Liver (tissue), 8 donors: ENCODE measurements at regions not wholly inside any gene's neighbourhood (a gene's known extent, or its start where the extent isn't known, plus 50 kb on each side); places are given as distances from the start of the nearest gene placed in this dataset.

Experiments
- DNase-seq: peaks from one replicate; pipeline ENCODE4 v3.0.0-alpha.2; 2017; ENCODE audit warnings: low spot score
- H3K27ac ChIP-seq, 2 donors: one replicate each; pipeline ENCODE4 v1.7.0; 2013; ENCODE audit warnings: inconsistent platforms in 2 of 2, low read length in 2 of 2, control low read depth in 1 of 2, low read depth in 1 of 2, mild to moderate bottlenecking in 1 of 2
- H3K27me3 ChIP-seq, 4 donors: one replicate each; pipeline versions ENCODE4 v1.6.1 to v1.7.0; 2013; ENCODE audit warnings: low read length in 3 of 4, inconsistent platforms in 1 of 4, mild to moderate bottlenecking in 1 of 4, moderate library complexity in 1 of 4; ENCODE audit not compliant: control insufficient read depth in 4 of 4, insufficient read depth in 4 of 4
- H3K36me3 ChIP-seq, 4 donors: one replicate each; pipeline versions ENCODE4 v1.6.1 to v1.7.0; 2013; ENCODE audit warnings: low read length in 3 of 4, mild to moderate bottlenecking in 3 of 4, low read depth in 1 of 4, moderate library complexity in 1 of 4; ENCODE audit not compliant: control insufficient read depth in 4 of 4, insufficient read depth in 3 of 4
- H3K4me1 ChIP-seq, 4 donors: one replicate each; pipeline versions ENCODE4 v1.6.1 to v1.7.0; 2013; ENCODE audit warnings: low read length in 3 of 4, mild to moderate bottlenecking in 3 of 4, moderate library complexity in 1 of 4; ENCODE audit not compliant: control insufficient read depth in 4 of 4, insufficient read depth in 4 of 4
- H3K4me3 ChIP-seq, 3 donors: one replicate each; pipeline versions ENCODE4 v1.6.1 to v1.7.0; 2013; ENCODE audit warnings: low read length in 3 of 3, control low read depth in 1 of 3, low read depth in 1 of 3, mild to moderate bottlenecking in 1 of 3
- H3K9ac ChIP-seq, 2 donors: one replicate each; pipeline ENCODE4 v1.7.0; 2013; ENCODE audit warnings: low read length in 2 of 2, mild to moderate bottlenecking in 2 of 2, moderate library complexity in 2 of 2, control low read depth in 1 of 2, low read depth in 1 of 2
- H3K9me3 ChIP-seq, 4 donors: one replicate each; pipeline versions ENCODE4 v1.6.1 to v1.7.0; 2013; ENCODE audit warnings: low read length in 3 of 4; ENCODE audit not compliant: control insufficient read depth in 4 of 4
- CTCF ChIP-seq: fragments of 150-350 bp; IDR thresholded peaks from 2 replicates; pipeline ENCODE4 v1.5.1; 2017; ENCODE audit warnings: improper control_type of control experiment, low read depth, low read length; ENCODE audit not compliant: missing input control
- EGR1 ChIP-seq, 2 donors: IDR thresholded peaks; 2 replicates each; pipeline ENCODE4 v1.6.1; 2016 to 2018; ENCODE audit warnings: antibody characterized with exemption in 2 of 2, low read depth in 2 of 2
- FOXA1 ChIP-seq: IDR thresholded peaks from 2 replicates; pipeline ENCODE4 v1.6.1; 2016; ENCODE audit warnings: antibody characterized with exemption
- FOXA2 ChIP-seq: IDR thresholded peaks from 2 replicates; pipeline ENCODE4 v1.6.1; 2016; ENCODE audit warnings: antibody characterized with exemption
- GABPA ChIP-seq, 2 donors: IDR thresholded peaks in 1 of 2; conservative IDR thresholded peaks in 1 of 2; 2 replicates each; pipeline ENCODE4 v1.6.1; 2016; ENCODE audit warnings: antibody characterized with exemption in 2 of 2, mild to moderate bottlenecking in 1 of 2, moderate library complexity in 1 of 2
- HNF4A ChIP-seq, 2 donors: conservative IDR thresholded peaks; 2 replicates each; pipeline ENCODE4 v1.6.1; 2016; ENCODE audit warnings: antibody characterized with exemption in 2 of 2, mild to moderate bottlenecking in 2 of 2
- HNF4G ChIP-seq: IDR thresholded peaks from 2 replicates; pipeline ENCODE4 v1.6.1; 2016; ENCODE audit warnings: antibody characterized with exemption
- JUND ChIP-seq, 2 donors: IDR thresholded peaks; 2 replicates each; pipeline ENCODE4 v1.6.1; 2016; ENCODE audit warnings: antibody characterized with exemption in 2 of 2
- MAX ChIP-seq: IDR thresholded peaks from 2 replicates; pipeline ENCODE4 v1.6.1; 2016; ENCODE audit warnings: antibody characterized with exemption
- NR2F2 ChIP-seq: IDR thresholded peaks from 2 replicates; pipeline ENCODE4 v1.6.1; 2016; ENCODE audit warnings: antibody characterized with exemption
- RAD21 ChIP-seq, 2 donors: IDR thresholded peaks; 2 replicates each; pipeline ENCODE4 v1.6.1; 2016; ENCODE audit warnings: antibody characterized with exemption in 2 of 2, mild to moderate bottlenecking in 2 of 2
- RXRA ChIP-seq, 2 donors: IDR thresholded peaks; 2 replicates each; pipeline ENCODE4 v1.6.1; 2017 to 2018; ENCODE audit warnings: antibody characterized with exemption in 2 of 2, mild to moderate bottlenecking in 1 of 2
- SP1 ChIP-seq: IDR thresholded peaks from 2 replicates; pipeline ENCODE4 v1.6.1; 2018; ENCODE audit warnings: antibody characterized with exemption, mild to moderate bottlenecking
- TAF1 ChIP-seq: conservative IDR thresholded peaks from 2 replicates; pipeline ENCODE4 v1.6.1; 2016; ENCODE audit warnings: antibody characterized with exemption, mild to moderate bottlenecking
- YY1 ChIP-seq: IDR thresholded peaks from 2 replicates; pipeline ENCODE4 v1.6.1; 2016; ENCODE audit warnings: antibody characterized with exemption, mild to moderate bottlenecking
- ZBTB33 ChIP-seq: IDR thresholded peaks from 2 replicates; pipeline ENCODE4 v1.6.1; 2016; ENCODE audit warnings: antibody characterized with exemption
- whole genome bisulfite sequencing: extraction: QIAGEN DNeasy Blood & Tissue Kit; methylation state at CpG from one replicate; pipeline ENCODE4 v1.1.7; 2013; 5-methylcytosine and 5-hydroxymethylcytosine counted together
- TF ChIP-seq, protein P1 (sequence below): IDR thresholded peaks from 2 replicates; pipeline ENCODE4 v1.6.1; 2016; ENCODE audit warnings: antibody characterized with exemption, mild to moderate bottlenecking
- TF ChIP-seq, protein P2 (sequence below): IDR thresholded peaks from 2 replicates; pipeline ENCODE4 v1.6.1; 2016; ENCODE audit warnings: antibody characterized with exemption
- donor health status: healthy.
- donor health status: healthy.
- donor health status: healthy.
- donor health status: healthy.
- donor health status: healthy.

DNA sequence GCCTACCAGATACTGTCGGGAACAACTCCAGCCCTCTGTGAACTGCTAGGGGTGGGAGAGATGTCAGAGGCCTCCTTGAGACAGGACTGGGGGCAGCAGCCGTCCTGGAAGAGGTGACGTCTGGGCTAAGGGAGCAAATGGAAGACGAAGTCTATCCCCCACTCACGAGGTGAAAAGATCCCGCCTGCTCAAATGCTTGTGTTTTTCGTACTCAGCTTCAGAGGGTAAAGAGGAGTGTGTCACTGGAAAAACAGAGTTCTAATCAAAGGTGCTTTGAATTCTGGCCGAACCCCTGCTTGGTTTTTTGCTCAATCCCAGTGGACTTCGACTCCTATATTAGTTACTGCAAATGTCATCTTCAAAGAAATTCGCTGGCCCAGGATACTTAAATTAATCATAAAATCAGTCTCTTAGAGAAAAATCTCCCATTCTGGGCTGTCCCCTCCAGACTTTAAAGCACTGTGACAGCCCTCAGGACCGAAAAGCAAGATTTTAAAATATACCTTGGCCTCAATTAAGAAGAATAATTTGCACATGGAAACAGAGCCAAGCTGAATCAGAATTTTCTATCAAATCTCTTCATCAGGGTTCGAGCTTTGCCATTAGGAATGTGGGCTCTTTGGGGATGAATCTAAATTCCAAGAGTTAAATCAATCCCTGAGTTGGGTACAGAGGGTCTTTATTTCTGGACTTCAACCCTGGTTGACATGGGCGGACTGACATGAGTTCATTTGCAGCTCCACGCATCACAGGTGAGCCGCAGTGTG, 61.8 kb upstream of the AFDN start:
- no peak overlapping the region for H3K4me3 ChIP-seq
- H3K27me3 ChIP-seq = no peaks in the 10 kb centered on the region
- no peak for DNase-seq
- TF ChIP-seq, protein P1, sequence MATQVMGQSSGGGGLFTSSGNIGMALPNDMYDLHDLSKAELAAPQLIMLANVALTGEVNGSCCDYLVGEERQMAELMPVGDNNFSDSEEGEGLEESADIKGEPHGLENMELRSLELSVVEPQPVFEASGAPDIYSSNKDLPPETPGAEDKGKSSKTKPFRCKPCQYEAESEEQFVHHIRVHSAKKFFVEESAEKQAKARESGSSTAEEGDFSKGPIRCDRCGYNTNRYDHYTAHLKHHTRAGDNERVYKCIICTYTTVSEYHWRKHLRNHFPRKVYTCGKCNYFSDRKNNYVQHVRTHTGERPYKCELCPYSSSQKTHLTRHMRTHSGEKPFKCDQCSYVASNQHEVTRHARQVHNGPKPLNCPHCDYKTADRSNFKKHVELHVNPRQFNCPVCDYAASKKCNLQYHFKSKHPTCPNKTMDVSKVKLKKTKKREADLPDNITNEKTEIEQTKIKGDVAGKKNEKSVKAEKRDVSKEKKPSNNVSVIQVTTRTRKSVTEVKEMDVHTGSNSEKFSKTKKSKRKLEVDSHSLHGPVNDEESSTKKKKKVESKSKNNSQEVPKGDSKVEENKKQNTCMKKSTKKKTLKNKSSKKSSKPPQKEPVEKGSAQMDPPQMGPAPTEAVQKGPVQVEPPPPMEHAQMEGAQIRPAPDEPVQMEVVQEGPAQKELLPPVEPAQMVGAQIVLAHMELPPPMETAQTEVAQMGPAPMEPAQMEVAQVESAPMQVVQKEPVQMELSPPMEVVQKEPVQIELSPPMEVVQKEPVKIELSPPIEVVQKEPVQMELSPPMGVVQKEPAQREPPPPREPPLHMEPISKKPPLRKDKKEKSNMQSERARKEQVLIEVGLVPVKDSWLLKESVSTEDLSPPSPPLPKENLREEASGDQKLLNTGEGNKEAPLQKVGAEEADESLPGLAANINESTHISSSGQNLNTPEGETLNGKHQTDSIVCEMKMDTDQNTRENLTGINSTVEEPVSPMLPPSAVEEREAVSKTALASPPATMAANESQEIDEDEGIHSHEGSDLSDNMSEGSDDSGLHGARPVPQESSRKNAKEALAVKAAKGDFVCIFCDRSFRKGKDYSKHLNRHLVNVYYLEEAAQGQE = peak; percentile 77
- no peak for TF ChIP-seq GABPA (IDR thresholded peaks at IDR 0.05 in 1 of 2, conservative IDR thresholded peaks at IDR 0.05 in 1 of 2)
- TF ChIP-seq, protein P2, sequence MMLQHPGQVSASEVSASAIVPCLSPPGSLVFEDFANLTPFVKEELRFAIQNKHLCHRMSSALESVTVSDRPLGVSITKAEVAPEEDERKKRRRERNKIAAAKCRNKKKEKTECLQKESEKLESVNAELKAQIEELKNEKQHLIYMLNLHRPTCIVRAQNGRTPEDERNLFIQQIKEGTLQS = peak; percentile 26
- TF ChIP-seq FOXA2 = peak; percentile 24
- TF ChIP-seq MAX = peak; percentile 81
- peak; percentile 94 to 97 for TF ChIP-seq HNF4A (conservative IDR thresholded peaks at IDR 0.05)
- peak; percentile 86 to 95 for TF ChIP-seq RXRA (IDR thresholded peaks at IDR 0.05)
- TF ChIP-seq RAD21 (IDR thresholded peaks at IDR 0.05) = peak; percentile 51 to 63
- peak in 1 of 2 donors; percentile 50 for TF ChIP-seq EGR1 (IDR thresholded peaks at IDR 0.05; ENCODE audit: low read depth in 2 of 2)
- TF ChIP-seq YY1 = peak; percentile 59
- peak; percentile 85 for TF ChIP-seq SP1
- TF ChIP-seq TAF1 = peak; percentile 73
- no peak for TF ChIP-seq FOXA1
- peak; percentile 66 for TF ChIP-seq NR2F2
- no peak for TF ChIP-seq CTCF
- TF ChIP-seq ZBTB33 = peak; percentile 36
- peak; percentile 62 to 78 for TF ChIP-seq JUND (IDR thresholded peaks at IDR 0.05)
- peak; percentile 86 for TF ChIP-seq HNF4G
- H3K9ac ChIP-seq = peak overlapping the region in 1 of 2 donors; percentile 10
- H3K4me1 ChIP-seq = peaks cover 18 to 49% (median 36%) of the 10 kb centered on the region in 4 donors
- 53% methylated on average over 15 of the region's 15 CpGs for WGBS
- no peaks in the 10 kb centered on the region for H3K9me3 ChIP-seq
- H3K27ac ChIP-seq = peak overlapping the region; percentile 85 to 92
- H3K36me3 ChIP-seq = no peaks in the 10 kb centered on the region
